ENCODE measurements at regions not wholly inside any gene's neighbourhood (a gene's known extent, or its start where the extent isn't known, plus 50 kb on each side); places are given as distances from the start of the nearest gene placed in this dataset.
"Not testable (repeated sequence)": the region's sequence is repeated elsewhere in the genome, so short reads cannot be mapped to it uniquely, and the experiment has no call there.

GRCh38 chr14:86141966-86142365 lies 612.0 kb downstream of the FLRT2 start:
- no peak for TF ChIP-seq CTCF (IDR thresholded peaks at IDR 0.05; ENCODE audit: partially characterized antibody, unreplicated experiment)
- no peak overlapping the region for H3K4me3 Mint-ChIP-seq (ENCODE audit: unreplicated experiment)
- no peaks in the 10 kb centered on the region for H3K36me3 Mint-ChIP-seq (ENCODE audit: unreplicated experiment)
- no peak for DNase-seq
- peaks cover 2% of the 10 kb centered on the region for H3K27me3 Mint-ChIP-seq (ENCODE audit: unreplicated experiment)
- H3K4me1 Mint-ChIP-seq (ENCODE audit: low read depth, unreplicated experiment), result no peaks in the 10 kb centered on the region
- H3K27ac Mint-ChIP-seq (ENCODE audit: unreplicated experiment), result no peak overlapping the region
- H3K9me3 Mint-ChIP-seq (ENCODE audit: unreplicated experiment), result no peaks in the 10 kb centered on the region

- H3K9me3 Mint-ChIP-seq (ENCODE audit: unreplicated experiment), result no peaks in the 10 kb centered on the region
- H3K36me3 Mint-ChIP-seq (ENCODE audit: unreplicated experiment), result no peaks in the 10 kb centered on the region
- no peak overlapping the region for H3K27ac Mint-ChIP-seq (ENCODE audit: unreplicated experiment)
- H3K4me3 Mint-ChIP-seq (ENCODE audit: unreplicated experiment), result no peak overlapping the region
- H3K4me1 Mint-ChIP-seq (ENCODE audit: low read depth, unreplicated experiment), result no peaks in the 10 kb centered on the region
- H3K27me3 Mint-ChIP-seq (ENCODE audit: unreplicated experiment), result no peaks in the 10 kb centered on the region
- no peak for TF ChIP-seq CTCF (IDR thresholded peaks at IDR 0.05; ENCODE audit: partially characterized antibody, unreplicated experiment)
- DNase-seq, result no peak
Measured at GRCh38 chr14:86129426-86129825, 599.5 kb downstream of the FLRT2 start.

DNA sequence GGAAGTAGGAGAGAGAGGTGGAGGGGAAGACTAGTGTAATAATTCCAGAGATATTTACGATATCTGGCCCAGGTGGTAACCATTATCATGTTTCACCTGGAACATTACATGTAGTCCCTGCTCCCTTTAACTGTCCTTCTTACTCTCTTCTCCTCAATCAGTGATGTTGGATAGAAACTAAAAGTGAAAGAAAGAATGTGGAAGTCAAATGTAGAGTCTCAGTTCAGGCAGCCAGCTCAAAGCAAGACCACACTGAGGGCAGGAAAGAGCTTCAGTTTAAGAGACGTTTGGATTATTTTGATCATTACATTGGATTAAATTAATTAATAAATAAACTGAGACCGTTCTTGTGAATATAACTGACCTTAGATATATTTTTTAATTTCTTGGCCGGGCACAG lies 594.4 kb downstream of the FLRT2 start:
- H3K4me1 Mint-ChIP-seq (ENCODE audit: low read depth, unreplicated experiment), result no peaks in the 10 kb centered on the region
- no peaks in the 10 kb centered on the region for H3K27me3 Mint-ChIP-seq (ENCODE audit: unreplicated experiment)
- no peak overlapping the region for H3K27ac Mint-ChIP-seq (ENCODE audit: unreplicated experiment)
- H3K9me3 Mint-ChIP-seq (ENCODE audit: unreplicated experiment), result no peaks in the 10 kb centered on the region
- no peaks in the 10 kb centered on the region for H3K36me3 Mint-ChIP-seq (ENCODE audit: unreplicated experiment)
- no peak for TF ChIP-seq CTCF (IDR thresholded peaks at IDR 0.05; ENCODE audit: partially characterized antibody, unreplicated experiment)
- no peak overlapping the region for H3K4me3 Mint-ChIP-seq (ENCODE audit: unreplicated experiment)
- no peak for DNase-seq

- Mint-ChIP-seq H3K9me3 (ENCODE audit: unreplicated experiment) (no peaks in the 10 kb centered on the region), H3K36me3 (ENCODE audit: unreplicated experiment) (no peaks in the 10 kb centered on the region), H3K4me3 (ENCODE audit: unreplicated experiment) (no peak overlapping the region), H3K27ac (ENCODE audit: unreplicated experiment) (no peak overlapping the region), H3K4me1 (ENCODE audit: low read depth, unreplicated experiment) (no peaks in the 10 kb centered on the region), H3K27me3 (ENCODE audit: unreplicated experiment) (no peaks in the 10 kb centered on the region)
- TF ChIP-seq CTCF (IDR thresholded peaks at IDR 0.05; ENCODE audit: partially characterized antibody, unreplicated experiment), result no peak
- DNase-seq, result no peak
Measured at GRCh38 chr14:86115972-86116371, 586.0 kb downstream of the FLRT2 start.

GRCh38 chr14:86110871-86111270 lies 580.9 kb downstream of the FLRT2 start:
- H3K27ac Mint-ChIP-seq (ENCODE audit: unreplicated experiment); H3K4me3 Mint-ChIP-seq (ENCODE audit: unreplicated experiment); DNase-seq; H3K36me3 Mint-ChIP-seq (ENCODE audit: unreplicated experiment); H3K4me1 Mint-ChIP-seq (ENCODE audit: low read depth, unreplicated experiment); H3K27me3 Mint-ChIP-seq (ENCODE audit: unreplicated experiment); H3K9me3 Mint-ChIP-seq (ENCODE audit: unreplicated experiment): not testable (repeated sequence)

Measured in glutamatergic neuron (in vitro differentiated cells).